ENCODE measurements at regions not wholly inside any gene's neighbourhood (a gene's known extent, or its start where the extent isn't known, plus 50 kb on each side); places are given as distances from the start of the nearest gene placed in this dataset.

GRCh38 chr3:178270838-178271237 is 265.4 kb upstream of the KCNMB2 start:
- DNase-seq, result no peak

- DNase-seq, result no peak
These were observed 264.4 kb upstream of the KCNMB2 start for GRCh38 chr3:178271740-178272387.

- peak in 1 of 56 donors; percentile 11 for DNase-seq
These were observed 263.4 kb upstream of the KCNMB2 start for GRCh38 chr3:178272841-178273240.

- DNase-seq, result no peak
These were observed 261.5 kb upstream of the KCNMB2 start for GRCh38 chr3:178274711-178275110.

- DNase-seq, result no peak
These were observed 260.9 kb upstream of the KCNMB2 start for GRCh38 chr3:178275311-178275710.

- DNase-seq, result no peak
These were observed 260.4 kb upstream of the KCNMB2 start for GRCh38 chr3:178275793-178276192.

GRCh38 chr3:178277605-178278004 is 258.6 kb upstream of the KCNMB2 start:
- DNase-seq, result no peak

GRCh38 chr3:178283561-178283960 is 252.7 kb upstream of the KCNMB2 start:
- DNase-seq, result no peak

GRCh38 chr3:178284181-178284580 is 252.1 kb upstream of the KCNMB2 start:
- no peak for DNase-seq

GRCh38 chr3:178288074-178288473 is 248.2 kb upstream of the KCNMB2 start:
- no peak for DNase-seq

- no peak for DNase-seq
These were observed 246.6 kb upstream of the KCNMB2 start for GRCh38 chr3:178289544-178290160.

GRCh38 chr3:178291574-178292370 is 244.5 kb upstream of the KCNMB2 start:
- DNase-seq, result no peak

- DNase-seq, result peak in 1 of 56 donors; percentile 21
These were observed 240.8 kb upstream of the KCNMB2 start for GRCh38 chr3:178295292-178295912.

- DNase-seq, result no peak
These were observed 239.0 kb upstream of the KCNMB2 start for GRCh38 chr3:178297199-178297598.

GRCh38 chr3:178297740-178298139 is 238.5 kb upstream of the KCNMB2 start:
- peak in 24 of 56 donors; percentile 3 to 78 (median 27) for DNase-seq

GRCh38 chr3:178300441-178300959 is 235.7 kb upstream of the KCNMB2 start:
- DNase-seq, result no peak

- DNase-seq, result no peak
These were observed 233.0 kb upstream of the KCNMB2 start for GRCh38 chr3:178302966-178303930.

- no peak for DNase-seq
These were observed 231.3 kb upstream of the KCNMB2 start for GRCh38 chr3:178304758-178305467.

GRCh38 chr3:178306432-178307115 is 229.7 kb upstream of the KCNMB2 start:
- DNase-seq, result no peak
